Dermis blood vessel endothelial cell (primary cell): ENCODE measurements at regions not wholly inside any gene's neighbourhood (a gene's known extent, or its start where the extent isn't known, plus 50 kb on each side); places are given as distances from the start of the nearest gene placed in this dataset.

ENCODE experiments used
- DNase-seq: peaks from one replicate; pipeline ENCODE4 v3.0.0; 2010

GRCh38 chr10:52871191-52871843, 98.7 kb upstream of the MBL2 start:
- no peak for DNase-seq

GRCh38 chr10:52870562-52870961, 98.0 kb upstream of the MBL2 start:
- no peak for DNase-seq

- DNase-seq, result no peak
These were observed 97.3 kb upstream of the MBL2 start for GRCh38 chr10:52869864-52870263.

- DNase-seq, result no peak
These were observed 92.6 kb upstream of the MBL2 start for GRCh38 chr10:52865213-52865612.

GRCh38 chr10:52864201-52865106, 91.9 kb upstream of the MBL2 start:
- no peak for DNase-seq

GRCh38 chr10:52858722-52859121, 86.1 kb upstream of the MBL2 start:
- DNase-seq, result no peak

- no peak for DNase-seq
These were observed 83.2 kb upstream of the MBL2 start for GRCh38 chr10:52855546-52856325.

- DNase-seq, result no peak
These were observed 81.1 kb upstream of the MBL2 start for GRCh38 chr10:52853704-52854103.

- no peak for DNase-seq
These were observed 64.2 kb upstream of the MBL2 start for GRCh38 chr10:52836816-52837215.
